ENCODE measurements at regions not wholly inside any gene's neighbourhood (a gene's known extent, or its start where the extent isn't known, plus 50 kb on each side); places are given as distances from the start of the nearest gene placed in this dataset.
"Not testable (repeated sequence)": the region's sequence is repeated elsewhere in the genome, so short reads cannot be mapped to it uniquely, and the experiment has no call there.

- Histone ChIP-seq H3K27me3 (ENCODE audit: insufficient read depth, poor library complexity, severe bottlenecking) (no peaks in the 10 kb centered on the region), H3K4me3 (replicated peaks; ENCODE audit: insufficient read depth, low read length) (no peak overlapping the region), H3K27ac (replicated peaks) (no peak overlapping the region)
- TF ChIP-seq GABPA (IDR thresholded peaks at IDR 0.05; ENCODE audit: low read depth) (no peak), SPI1 (IDR thresholded peaks at IDR 0.05; ENCODE audit: borderline replicate concordance, low read depth) (no peak), CTCF (IDR thresholded peaks at IDR 0.05; ENCODE audit: insufficient read depth, low read length) (no peak), POLR2AphosphoS5 (IDR thresholded peaks at IDR 0.05; ENCODE audit: low read depth) (no peak)
- TF ChIP-seq, protein P1, sequence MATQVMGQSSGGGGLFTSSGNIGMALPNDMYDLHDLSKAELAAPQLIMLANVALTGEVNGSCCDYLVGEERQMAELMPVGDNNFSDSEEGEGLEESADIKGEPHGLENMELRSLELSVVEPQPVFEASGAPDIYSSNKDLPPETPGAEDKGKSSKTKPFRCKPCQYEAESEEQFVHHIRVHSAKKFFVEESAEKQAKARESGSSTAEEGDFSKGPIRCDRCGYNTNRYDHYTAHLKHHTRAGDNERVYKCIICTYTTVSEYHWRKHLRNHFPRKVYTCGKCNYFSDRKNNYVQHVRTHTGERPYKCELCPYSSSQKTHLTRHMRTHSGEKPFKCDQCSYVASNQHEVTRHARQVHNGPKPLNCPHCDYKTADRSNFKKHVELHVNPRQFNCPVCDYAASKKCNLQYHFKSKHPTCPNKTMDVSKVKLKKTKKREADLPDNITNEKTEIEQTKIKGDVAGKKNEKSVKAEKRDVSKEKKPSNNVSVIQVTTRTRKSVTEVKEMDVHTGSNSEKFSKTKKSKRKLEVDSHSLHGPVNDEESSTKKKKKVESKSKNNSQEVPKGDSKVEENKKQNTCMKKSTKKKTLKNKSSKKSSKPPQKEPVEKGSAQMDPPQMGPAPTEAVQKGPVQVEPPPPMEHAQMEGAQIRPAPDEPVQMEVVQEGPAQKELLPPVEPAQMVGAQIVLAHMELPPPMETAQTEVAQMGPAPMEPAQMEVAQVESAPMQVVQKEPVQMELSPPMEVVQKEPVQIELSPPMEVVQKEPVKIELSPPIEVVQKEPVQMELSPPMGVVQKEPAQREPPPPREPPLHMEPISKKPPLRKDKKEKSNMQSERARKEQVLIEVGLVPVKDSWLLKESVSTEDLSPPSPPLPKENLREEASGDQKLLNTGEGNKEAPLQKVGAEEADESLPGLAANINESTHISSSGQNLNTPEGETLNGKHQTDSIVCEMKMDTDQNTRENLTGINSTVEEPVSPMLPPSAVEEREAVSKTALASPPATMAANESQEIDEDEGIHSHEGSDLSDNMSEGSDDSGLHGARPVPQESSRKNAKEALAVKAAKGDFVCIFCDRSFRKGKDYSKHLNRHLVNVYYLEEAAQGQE (IDR thresholded peaks at IDR 0.05; ENCODE audit: insufficient replicate concordance, low read depth): no peak
- DNase-seq (ENCODE audit: low read depth in 1 of 2, low spot score in 1 of 2): no peak
These were observed 1015.5 kb upstream of the MIR17HG start for GRCh38 chr13:90331974-90332373.

DNA sequence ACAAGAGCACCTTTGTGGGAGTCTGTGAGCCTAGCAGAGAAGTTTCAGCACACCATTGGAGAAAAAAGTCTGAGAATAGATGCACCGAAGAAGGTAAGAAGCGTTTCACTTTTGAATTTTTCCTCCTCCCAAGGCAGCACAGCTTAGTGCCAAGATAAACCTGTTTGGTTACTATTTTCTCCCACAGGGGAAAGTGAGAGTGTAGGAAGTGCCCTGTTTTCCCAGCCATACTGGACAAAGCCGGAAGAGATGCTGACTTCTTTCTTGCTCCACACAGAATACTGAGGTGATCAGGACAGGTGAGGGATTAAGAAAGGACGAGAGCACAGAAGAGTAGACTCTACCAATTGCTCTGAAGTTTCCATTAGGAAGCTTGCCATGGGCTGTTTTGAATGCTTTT is 1011.0 kb upstream of the MIR17HG start:
- no peak overlapping the region for H3K4me3 ChIP-seq (replicated peaks; ENCODE audit: insufficient read depth, low read length)
- DNase-seq (ENCODE audit: low read depth in 1 of 2, low spot score in 1 of 2): no peak
- H3K27ac ChIP-seq (replicated peaks): no peak overlapping the region
- no peaks in the 10 kb centered on the region for H3K27me3 ChIP-seq (ENCODE audit: insufficient read depth, poor library complexity, severe bottlenecking)
- no peak for TF ChIP-seq POLR2AphosphoS5 (IDR thresholded peaks at IDR 0.05; ENCODE audit: low read depth)
- no peak for TF ChIP-seq GABPA (IDR thresholded peaks at IDR 0.05; ENCODE audit: low read depth)
- no peak for TF ChIP-seq SPI1 (IDR thresholded peaks at IDR 0.05; ENCODE audit: borderline replicate concordance, low read depth)
- no peak for TF ChIP-seq CTCF (IDR thresholded peaks at IDR 0.05; ENCODE audit: insufficient read depth, low read length)
- TF ChIP-seq, protein P1 (IDR thresholded peaks at IDR 0.05; ENCODE audit: insufficient replicate concordance, low read depth): no peak

DNA sequence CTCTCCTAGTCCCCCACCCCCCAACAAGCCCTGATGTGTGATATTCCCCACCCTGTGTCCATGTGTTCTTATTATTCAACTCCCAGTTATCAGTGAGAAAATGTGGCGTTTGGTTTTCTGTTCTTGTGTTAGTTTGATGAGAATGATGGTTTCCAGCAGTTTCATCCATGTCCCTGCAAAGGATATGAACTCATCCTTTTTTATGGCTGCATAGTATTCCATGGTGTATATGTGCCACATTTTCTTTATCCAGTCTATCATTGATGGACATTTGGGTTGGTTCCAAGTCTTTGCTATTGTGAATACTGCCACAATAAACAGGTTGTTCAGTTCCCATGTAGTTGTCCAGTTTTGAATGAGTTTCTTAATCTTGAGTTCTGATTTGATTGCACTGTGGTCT is 1006.1 kb upstream of the MIR17HG start:
- not testable (repeated sequence) for H3K27me3 ChIP-seq (ENCODE audit: insufficient read depth, poor library complexity, severe bottlenecking); H3K4me3 ChIP-seq (replicated peaks; ENCODE audit: insufficient read depth, low read length); H3K27ac ChIP-seq (replicated peaks); DNase-seq (ENCODE audit: low read depth in 1 of 2, low spot score in 1 of 2)

- H3K27ac ChIP-seq (replicated peaks); H3K4me3 ChIP-seq (replicated peaks; ENCODE audit: insufficient read depth, low read length); H3K27me3 ChIP-seq (ENCODE audit: insufficient read depth, poor library complexity, severe bottlenecking); DNase-seq (ENCODE audit: low read depth in 1 of 2, low spot score in 1 of 2): not testable (repeated sequence)
These were observed 998.9 kb upstream of the MIR17HG start for GRCh38 chr13:90348477-90349136.

DNA sequence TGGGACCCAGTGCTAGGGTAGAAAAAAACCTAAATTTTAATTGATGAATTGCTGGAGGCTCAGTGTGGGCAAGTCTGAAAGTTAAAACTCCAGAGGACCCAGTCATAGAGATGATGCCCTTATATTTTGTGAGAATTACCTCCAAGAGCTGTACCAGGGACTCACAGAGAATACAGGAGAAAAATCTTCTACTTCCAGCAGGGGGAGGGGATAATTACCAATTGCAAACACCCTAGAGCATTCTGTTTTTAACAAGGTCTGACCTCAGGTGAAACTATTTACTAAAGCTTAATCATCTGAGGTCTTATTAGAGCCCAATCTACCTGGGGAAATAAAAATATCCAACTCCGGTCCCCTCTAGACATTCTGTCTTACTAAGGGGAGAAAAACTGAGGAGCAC is 994.7 kb upstream of the MIR17HG start:
- TF ChIP-seq SPI1 (IDR thresholded peaks at IDR 0.05; ENCODE audit: borderline replicate concordance, low read depth): no peak
- no peak for TF ChIP-seq CTCF (IDR thresholded peaks at IDR 0.05; ENCODE audit: insufficient read depth, low read length)
- TF ChIP-seq, protein P1 (IDR thresholded peaks at IDR 0.05; ENCODE audit: insufficient replicate concordance, low read depth): no peak
- TF ChIP-seq GABPA (IDR thresholded peaks at IDR 0.05; ENCODE audit: low read depth): no peak
- no peak for TF ChIP-seq POLR2AphosphoS5 (IDR thresholded peaks at IDR 0.05; ENCODE audit: low read depth)

More for the DNA sequence above, 994.7 kb upstream of the MIR17HG start:
- Histone ChIP-seq H3K4me3 (replicated peaks; ENCODE audit: insufficient read depth, low read length) (no peak overlapping the region), H3K27me3 (ENCODE audit: insufficient read depth, poor library complexity, severe bottlenecking) (no peaks in the 10 kb centered on the region), H3K27ac (replicated peaks) (no peak overlapping the region)
- no peak for DNase-seq (ENCODE audit: low read depth in 1 of 2, low spot score in 1 of 2)
